SK-N-SH (cell line): ENCODE measurements at regions not wholly inside any gene's neighbourhood (a gene's known extent, or its start where the extent isn't known, plus 50 kb on each side); places are given as distances from the start of the nearest gene placed in this dataset.

Experiments
- CTCF ChIA-PET: fragments of 300-600, 350-600 bp; formaldehyde crosslinking; extraction: SDS; loops from one replicate; lab custom pipeline; 2021; lab: Yijun Ruan, JAX
- POLR2A ChIA-PET: fragments of 350-600 bp; sonication (Branson Sonifier 250); formaldehyde crosslinking; extraction: SDS; loops from one replicate; lab custom pipeline; 2020; ENCODE audit warnings: antibody characterized with exemption, inconsistent platforms; lab: Yijun Ruan, JAX
- DNase-seq: peaks from one replicate; pipeline ENCODE4 v3.0.0; 2012
- H2AFZ ChIP-seq: fragments of 200-600 bp; sonication (generic); 2 replicates; pipeline ENCODE4 v1.8.1; 2016; ENCODE audit warnings: antibody characterized with exemption, mild to moderate bottlenecking, low read depth
- H3F3A ChIP-seq: fragments of 200-600 bp; sonication (generic); replicated peaks from 2 replicates; pipeline ENCODE3; 2016; ENCODE audit warnings: antibody characterized with exemption, mild to moderate bottlenecking; ENCODE audit not compliant: insufficient read depth
- H3K27ac ChIP-seq, 2 experiments: fragments of 200-500 bp in 1 of 2; fragments of 200-600 bp in 1 of 2; sonication (Bioruptor generic) in 1 of 2; sonication (generic), shearing (Covaris generic) in 1 of 2; 2 replicates each; pipeline versions ENCODE4 v1.5.1 to v1.6.1; 2014 to 2016; ENCODE audit warnings: low read depth in 2 of 2, inconsistent platforms in 1 of 2, low read length in 1 of 2, mild to moderate bottlenecking in 1 of 2, mixed read lengths in 1 of 2
- H3K27me3 ChIP-seq: fragments of 200-600 bp; sonication (generic), shearing (Covaris generic); 2 replicates; pipeline ENCODE4 v1.6.1; 2016; ENCODE audit warnings: mixed run types; ENCODE audit not compliant: insufficient read depth
- H3K36me3 ChIP-seq, 2 experiments: fragments of 200-500 bp in 1 of 2; fragments of 200-600 bp in 1 of 2; sonication (Bioruptor generic) in 1 of 2; sonication (generic) in 1 of 2; replicated peaks in 1 of 2; 2 replicates each; pipeline versions ENCODE3 to v1.5.1; 2014 to 2016; ENCODE audit warnings: low read length in 1 of 2, mild to moderate bottlenecking in 1 of 2; ENCODE audit not compliant: insufficient read depth in 2 of 2, control insufficient read depth in 1 of 2
- H3K4me1 ChIP-seq, 2 experiments: fragments of 200-500 bp in 1 of 2; fragments of 200-600 bp in 1 of 2; sonication (Bioruptor generic) in 1 of 2; sonication (generic), shearing (Covaris generic) in 1 of 2; 2 replicates each; pipeline versions ENCODE4 v1.5.1 to v1.6.1; 2014 to 2016; ENCODE audit warnings: low read depth in 1 of 2, low read length in 1 of 2, mixed run types in 1 of 2; ENCODE audit not compliant: insufficient read depth in 2 of 2, control insufficient read depth in 1 of 2
- H3K4me2 ChIP-seq: fragments of 200-600 bp; sonication (generic), shearing (Covaris generic); 2 replicates; pipeline ENCODE4 v1.6.1; 2017; ENCODE audit warnings: mixed run types
- H3K4me3 ChIP-seq, 2 experiments: fragments of 200-500 bp in 1 of 2; fragments of 200-600 bp in 1 of 2; sonication (Bioruptor generic) in 1 of 2; sonication (generic), shearing (Covaris generic) in 1 of 2; 2 replicates each; pipeline versions ENCODE4 v1.5.1 to v1.8.1; 2014 to 2016; ENCODE audit warnings: low read depth in 2 of 2, inconsistent platforms in 1 of 2, low read length in 1 of 2, mild to moderate bottlenecking in 1 of 2, mixed read lengths in 1 of 2, moderate library complexity in 1 of 2
- H3K79me2 ChIP-seq: fragments of 200-600 bp; sonication (generic); 2 replicates; pipeline ENCODE4 v1.8.1; 2017; ENCODE audit warnings: mild to moderate bottlenecking; ENCODE audit not compliant: insufficient read depth
- H3K9ac ChIP-seq: fragments of 200-600 bp; sonication (generic); 2 replicates; pipeline ENCODE4 v1.6.1; 2017; ENCODE audit warnings: mixed run types
- H3K9me2 ChIP-seq: fragments of 200-600 bp; sonication (generic); 2 replicates; pipeline ENCODE4 v1.6.1; 2017; ENCODE audit warnings: mixed run types
- H3K9me3 ChIP-seq: fragments of 200-600 bp; sonication (generic); 2 replicates; pipeline ENCODE4 v1.6.1; 2017; ENCODE audit warnings: mixed run types, mild to moderate bottlenecking, moderate library complexity
- H4K20me1 ChIP-seq: fragments of 200-600 bp; sonication (generic); 2 replicates; pipeline ENCODE4 v1.6.1; 2017; ENCODE audit warnings: mild to moderate bottlenecking, mixed run types; ENCODE audit not compliant: insufficient read depth
- FOXM1 ChIP-seq: IDR thresholded peaks from 2 replicates; pipeline ENCODE4 v1.4.0; 2012; ENCODE audit warnings: low read depth, mild to moderate bottlenecking
- IRF3 ChIP-seq: fragments of 150-350 bp; IDR thresholded peaks from 2 replicates; pipeline ENCODE4 v1.6.1; 2016; ENCODE audit warnings: mild to moderate bottlenecking, low read depth, low read length
- JUND ChIP-seq: IDR thresholded peaks from 2 replicates; pipeline ENCODE4 v1.4.0; 2012
- MAX ChIP-seq: IDR thresholded peaks from 2 replicates; pipeline ENCODE4 v1.4.0; 2012; ENCODE audit warnings: low read depth
- MEF2A ChIP-seq: IDR thresholded peaks from 2 replicates; pipeline ENCODE4 v1.4.0; 2012; ENCODE audit warnings: low read depth, borderline replicate concordance
- NRF1 ChIP-seq: IDR thresholded peaks from 2 replicates; pipeline ENCODE4 v1.6.1; 2012; ENCODE audit warnings: low read depth, mild to moderate bottlenecking, low read length
- PBX3 ChIP-seq: IDR thresholded peaks from 2 replicates; pipeline ENCODE4; 2012
- POLR2AphosphoS5 ChIP-seq: IDR thresholded peaks from 2 replicates; pipeline ENCODE4 v1.6.1; 2012; ENCODE audit warnings: low read depth, low read length
- RCOR1 ChIP-seq: fragments of 150-350 bp; IDR thresholded peaks from 2 replicates; pipeline ENCODE4 v1.6.1; 2017; ENCODE audit warnings: antibody characterized with exemption, low read length
- RXRA ChIP-seq: IDR thresholded peaks from 2 replicates; pipeline ENCODE4 v1.4.0; 2012; ENCODE audit warnings: low read depth, mild to moderate bottlenecking, borderline replicate concordance
- TEAD4 ChIP-seq: IDR thresholded peaks from 2 replicates; pipeline ENCODE4 v1.4.0; 2012; ENCODE audit warnings: mild to moderate bottlenecking, borderline replicate concordance; ENCODE audit not compliant: insufficient read depth
- USF1 ChIP-seq: IDR thresholded peaks from 2 replicates; pipeline ENCODE4 v1.4.0; 2012; ENCODE audit warnings: low read depth, borderline replicate concordance
- WGBS: methylation state at CpG from one replicate; pipeline ENCODE4 v1.1.6; 2017; ENCODE audit warnings: low lambda C conversion rate; 5-methylcytosine and 5-hydroxymethylcytosine counted together

GRCh38 chr10:90304533-90304932, 553.3 kb downstream of the HTR7 start:
- Histone ChIP-seq H3K79me2 (no peaks in the 10 kb centered on the region), H2AFZ (no peak overlapping the region), H3K9ac (no peak overlapping the region), H3K4me3 (no peak overlapping the region), H3K9me2 (no peaks in the 10 kb centered on the region), H3K27ac (no peak overlapping the region), H3K27me3 (peaks cover 11% of the 10 kb centered on the region; the same call in 1 of the 2 replicates)
- POLR2A ChIA-PET: no interaction called here
- no peak for DNase-seq
- TF ChIP-seq IRF3: no peak
- TF ChIP-seq PBX3: no peak
- TF ChIP-seq, all 33 proteins: peak for 0
- CTCF ChIA-PET: no interaction called here
- H3K36me3 ChIP-seq: no peaks in the 10 kb centered on the region
- H3F3A ChIP-seq: no peaks in the 10 kb centered on the region
- H3K4me1 ChIP-seq: no peaks in the 10 kb centered on the region
- H3K4me2 ChIP-seq: no peak overlapping the region
- no peaks in the 10 kb centered on the region for H4K20me1 ChIP-seq
- H3K9me3 ChIP-seq: no peaks in the 10 kb centered on the region
- 0% methylated on average over 1 of the region's 1 CpG for WGBS

GRCh38 chr10:90306187-90306586, 551.7 kb downstream of the HTR7 start:
- H3F3A ChIP-seq: no peaks in the 10 kb centered on the region
- DNase-seq: no peak
- H3K9me3 ChIP-seq: no peaks in the 10 kb centered on the region
- peaks cover 11% of the 10 kb centered on the region; the same call in 1 of the 2 replicates for H3K27me3 ChIP-seq
- H4K20me1 ChIP-seq: no peaks in the 10 kb centered on the region
- no peaks in the 10 kb centered on the region for H3K36me3 ChIP-seq
- no peak overlapping the region for H3K4me2 ChIP-seq
- no peaks in the 10 kb centered on the region for H3K4me1 ChIP-seq
- CTCF ChIA-PET: no interaction called here
- H3K9ac ChIP-seq: no peak overlapping the region
- no peak overlapping the region for H3K4me3 ChIP-seq
- WGBS: 0% methylated on average over 1 of the region's 1 CpG
- H3K79me2 ChIP-seq: no peaks in the 10 kb centered on the region
- H3K27ac ChIP-seq: no peak overlapping the region
- TF ChIP-seq RCOR1: no peak
- TF ChIP-seq MAX: no peak
- no peak for TF ChIP-seq MEF2A
- no peak for TF ChIP-seq NRF1
- no peak for TF ChIP-seq FOXM1
- TF ChIP-seq TEAD4: no peak
- TF ChIP-seq USF1: no peak
- no peak for TF ChIP-seq POLR2AphosphoS5
- TF ChIP-seq RXRA: no peak
- no peak for TF ChIP-seq JUND
- no peak overlapping the region for H2AFZ ChIP-seq
- no peaks in the 10 kb centered on the region for H3K9me2 ChIP-seq
- POLR2A ChIA-PET: no interaction called here
